Stomach (tissue), 8 donors: ENCODE measurements at regions not wholly inside any gene's neighbourhood (a gene's known extent, or its start where the extent isn't known, plus 50 kb on each side); places are given as distances from the start of the nearest gene placed in this dataset.

Experiments
- DNase-seq, 2 donors: peaks; one replicate each; pipeline versions ENCODE4 v3.0.0 to v3.0.0-alpha.2; 2013 to 2019
- H3K27ac ChIP-seq, 5 donors: fragments of 200-600 bp in 4 of 5; sonication (generic) in 4 of 5; one replicate each; pipeline ENCODE4 v1.5.1; 2013 to 2019; ENCODE audit warnings: mild to moderate bottlenecking in 1 of 5, moderate library complexity in 1 of 5
- H3K27me3 ChIP-seq, 3 donors: fragments of 200-600 bp; sonication (generic); one replicate each; pipeline ENCODE4 v1.5.1; 2017 to 2019; ENCODE audit warnings: mixed run types in 1 of 3
- H3K36me3 ChIP-seq, 4 donors: fragments of 200-600 bp; sonication (generic); 1 replicate in 3 of 4; 2 replicates in 1 of 4; pipeline ENCODE4 v1.5.1; 2016 to 2019
- H3K4me1 ChIP-seq, 4 donors: fragments of 200-600 bp; sonication (generic); one replicate each; pipeline ENCODE4 v1.5.1; 2016 to 2019
- H3K4me3 ChIP-seq, 4 donors: fragments of 200-600 bp; sonication (generic) in 3 of 4; one replicate each; pipeline ENCODE4 v1.5.1; 2016 to 2019; ENCODE audit warnings: mild to moderate bottlenecking in 1 of 4
- H3K9me3 ChIP-seq, 4 donors: fragments of 200-600 bp; sonication (generic); one replicate each; pipeline ENCODE4 v1.5.1; 2016 to 2019
- CTCF ChIP-seq, 7 experiments: fragments of 450-650 bp in 4 of 7; fragments of 200-600 bp in 3 of 7; sonication (generic) in 3 of 7; IDR thresholded peaks; one replicate each; pipeline ENCODE4 v1.5.1; 2016 to 2019; ENCODE audit warnings: antibody characterized with exemption in 7 of 7, control low read depth in 2 of 7, mild to moderate bottlenecking in 1 of 7
- EP300 ChIP-seq: sonication (generic); formaldehyde crosslinking; IDR thresholded peaks from one replicate; pipeline ENCODE4 v1.6.1; 2017; ENCODE audit warnings: antibody characterized with exemption
- POLR2A ChIP-seq, 4 donors: fragments of 450-650 bp; IDR thresholded peaks; one replicate each; pipeline ENCODE4 v1.6.1; 2016; ENCODE audit warnings: antibody characterized with exemption in 4 of 4, control low read depth in 2 of 4, mild to moderate bottlenecking in 1 of 4, moderate library complexity in 1 of 4
- POLR2AphosphoS5 ChIP-seq, 3 donors: sonication (generic); formaldehyde crosslinking; IDR thresholded peaks; one replicate each; pipeline ENCODE4 v1.6.1; 2016; ENCODE audit warnings: antibody characterized with exemption in 3 of 3
- WGBS, 5 donors: extraction: QIAGEN DNeasy Blood & Tissue Kit in 3 of 5; methylation state at CpG; one replicate each; pipeline versions ENCODE4 v1.1.5 to v1.1.7; 2013 to 2018; 5-methylcytosine and 5-hydroxymethylcytosine counted together
- intact Hi-C: fragments of 100-400 bp; cut with DNase I; formaldehyde crosslinking; loops from one replicate; pipeline ENCODE4 v1.15.1; 2023; ENCODE audit warnings: low total_unique reads
- donor health status: healthy with polysubstance abuse.
- donor health status: Bipolar disorder and iron deficiency.
- donor health status: healthy.

- TF ChIP-seq EP300 (no peak), POLR2A (IDR thresholded peaks at IDR 0.05) (no peak), CTCF (IDR thresholded peaks at IDR 0.05) (no peak), POLR2AphosphoS5 (IDR thresholded peaks at IDR 0.05) (no peak)
- DNase-seq, result no peak
- Histone ChIP-seq H3K27me3 (no peaks in the 10 kb centered on the region), H3K36me3 (no peaks in the 10 kb centered on the region), H3K9me3 (no peaks in the 10 kb centered on the region), H3K4me3 (no peak overlapping the region), H3K27ac (no peak overlapping the region), H3K4me1 (no peaks in the 10 kb centered on the region)
- intact Hi-C loops, result no loop called here
- WGBS, 5 donors, result 81 to 88% (median 83%) methylated on average over 3 of the region's 3 CpGs
Measured at GRCh38 chr4:58064653-58065052, 954.5 kb upstream of the IGFBP7 start.

GRCh38 chr4:58063404-58064160 is 953.4 kb upstream of the IGFBP7 start:
- no peak for DNase-seq
- Histone ChIP-seq H3K9me3 (no peaks in the 10 kb centered on the region), H3K36me3 (no peaks in the 10 kb centered on the region), H3K27me3 (no peaks in the 10 kb centered on the region), H3K4me1 (no peaks in the 10 kb centered on the region), H3K27ac (no peak overlapping the region), H3K4me3 (no peak overlapping the region)
- TF ChIP-seq EP300, result no peak
- no peak for TF ChIP-seq POLR2A (IDR thresholded peaks at IDR 0.05)
- no peak for TF ChIP-seq CTCF (IDR thresholded peaks at IDR 0.05)
- intact Hi-C loops, result no loop called here
- 81 to 90% (median 82%) methylated on average over 6 of the region's 6 CpGs for WGBS, 5 donors

GRCh38 chr4:58061967-58062366 is 951.8 kb upstream of the IGFBP7 start:
- no peaks in the 10 kb centered on the region for H3K4me1 ChIP-seq
- no peak overlapping the region for H3K27ac ChIP-seq
- intact Hi-C loops, result no loop called here
- no peaks in the 10 kb centered on the region for H3K27me3 ChIP-seq
- no peak overlapping the region for H3K4me3 ChIP-seq
- TF ChIP-seq POLR2AphosphoS5 (IDR thresholded peaks at IDR 0.05), result no peak
- no peaks in the 10 kb centered on the region for H3K36me3 ChIP-seq
- DNase-seq, result no peak
- H3K9me3 ChIP-seq, result no peaks in the 10 kb centered on the region

- Histone ChIP-seq H3K4me3 (no peak overlapping the region), H3K4me1 (no peaks in the 10 kb centered on the region), H3K27me3 (no peaks in the 10 kb centered on the region), H3K9me3 (no peaks in the 10 kb centered on the region), H3K36me3 (no peaks in the 10 kb centered on the region), H3K27ac (no peak overlapping the region)
- DNase-seq, result no peak
- intact Hi-C loops, result no loop called here
- TF ChIP-seq EP300, result no peak
- TF ChIP-seq POLR2AphosphoS5 (IDR thresholded peaks at IDR 0.05), result no peak
- TF ChIP-seq POLR2A (IDR thresholded peaks at IDR 0.05), result no peak
- TF ChIP-seq CTCF (IDR thresholded peaks at IDR 0.05), result no peak
- WGBS, 5 donors, result 70 to 77% (median 73%) methylated on average over 4 of the region's 4 CpGs
Measured at GRCh38 chr4:58050439-58050838, 940.3 kb upstream of the IGFBP7 start.

GRCh38 chr4:58048491-58048890 is 938.3 kb upstream of the IGFBP7 start:
- Histone ChIP-seq H3K4me3 (no peak overlapping the region), H3K27me3 (no peaks in the 10 kb centered on the region), H3K9me3 (peaks cover 0 to 6% (median under 1%) of the 10 kb centered on the region in 4 donors), H3K36me3 (no peaks in the 10 kb centered on the region), H3K4me1 (no peaks in the 10 kb centered on the region), H3K27ac (no peak overlapping the region)
- TF ChIP-seq POLR2A (IDR thresholded peaks at IDR 0.05), result no peak
- TF ChIP-seq EP300, result no peak
- TF ChIP-seq POLR2AphosphoS5 (IDR thresholded peaks at IDR 0.05), result no peak
- TF ChIP-seq CTCF (IDR thresholded peaks at IDR 0.05), result no peak
- DNase-seq, result no peak
- WGBS, 5 donors, result 42 to 63% (median 57%) methylated on average over 2 of the region's 2 CpGs
- intact Hi-C loops, result no loop called here
